Putamen (tissue), 1 donor: ENCODE measurements at regions not wholly inside any gene's neighbourhood (a gene's known extent, or its start where the extent isn't known, plus 50 kb on each side); places are given as distances from the start of the nearest gene placed in this dataset.
A peak's percentile ranks its signal among the peaks of the same experiment; 100 is the strongest.

Experiments used
- DNase-seq: peaks from one replicate; pipeline ENCODE4 v3.0.0-alpha.2; 2016; ENCODE audit warnings: low spot score

DNA sequence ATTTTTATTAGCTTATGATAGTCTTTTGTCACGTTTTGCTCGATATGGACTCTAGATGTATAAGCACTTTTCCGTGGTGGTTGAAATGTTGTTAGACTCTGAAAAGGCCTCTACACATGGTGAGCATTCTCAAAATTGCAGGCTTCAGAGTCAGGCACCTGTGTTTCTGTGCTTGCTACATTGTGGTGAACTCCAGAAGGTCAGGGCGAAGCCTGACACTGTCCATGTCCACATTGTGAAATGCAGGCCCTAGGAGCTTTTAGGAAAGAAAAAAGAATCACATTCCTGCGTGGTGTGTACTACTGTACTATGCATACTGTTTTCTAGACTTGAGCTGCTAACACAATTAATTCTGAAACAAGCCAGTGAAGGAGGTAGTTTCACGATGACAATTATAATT, 86.3 kb downstream of the HS3ST1 start:
- DNase-seq, result no peak

DNA sequence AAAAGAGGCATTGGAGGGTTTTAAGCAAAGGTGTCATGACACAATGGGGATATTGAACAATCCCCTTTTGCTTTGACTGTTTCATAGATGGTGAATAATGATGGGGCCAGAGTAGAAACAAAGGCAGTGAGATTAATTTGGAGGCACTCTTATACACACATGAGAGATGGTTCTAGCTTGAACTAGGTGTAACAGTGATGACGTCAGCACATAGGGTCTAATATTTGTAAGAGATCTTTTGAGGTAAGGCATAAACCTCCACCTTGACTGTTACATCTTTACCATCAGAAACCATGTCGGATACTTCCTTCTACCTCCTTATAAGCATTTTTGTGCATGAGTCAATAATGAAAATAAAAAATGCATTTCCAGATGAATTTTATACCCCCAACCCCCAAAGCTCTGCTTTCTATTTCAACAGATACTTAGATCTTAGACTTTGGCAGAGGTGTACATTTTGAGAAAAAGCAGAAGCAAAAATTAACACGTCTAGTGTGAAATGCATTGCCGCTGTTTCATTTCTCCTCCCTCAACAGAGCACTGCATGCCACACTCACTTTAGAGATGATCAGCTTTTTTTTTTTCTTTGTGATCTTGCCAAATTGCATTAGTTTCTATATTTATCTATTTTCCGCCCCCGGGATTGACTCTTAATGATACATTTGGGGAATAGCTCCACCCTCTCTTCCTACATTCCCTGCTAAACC, 87.2 kb downstream of the HS3ST1 start:
- DNase-seq, result peak; percentile 49

DNA sequence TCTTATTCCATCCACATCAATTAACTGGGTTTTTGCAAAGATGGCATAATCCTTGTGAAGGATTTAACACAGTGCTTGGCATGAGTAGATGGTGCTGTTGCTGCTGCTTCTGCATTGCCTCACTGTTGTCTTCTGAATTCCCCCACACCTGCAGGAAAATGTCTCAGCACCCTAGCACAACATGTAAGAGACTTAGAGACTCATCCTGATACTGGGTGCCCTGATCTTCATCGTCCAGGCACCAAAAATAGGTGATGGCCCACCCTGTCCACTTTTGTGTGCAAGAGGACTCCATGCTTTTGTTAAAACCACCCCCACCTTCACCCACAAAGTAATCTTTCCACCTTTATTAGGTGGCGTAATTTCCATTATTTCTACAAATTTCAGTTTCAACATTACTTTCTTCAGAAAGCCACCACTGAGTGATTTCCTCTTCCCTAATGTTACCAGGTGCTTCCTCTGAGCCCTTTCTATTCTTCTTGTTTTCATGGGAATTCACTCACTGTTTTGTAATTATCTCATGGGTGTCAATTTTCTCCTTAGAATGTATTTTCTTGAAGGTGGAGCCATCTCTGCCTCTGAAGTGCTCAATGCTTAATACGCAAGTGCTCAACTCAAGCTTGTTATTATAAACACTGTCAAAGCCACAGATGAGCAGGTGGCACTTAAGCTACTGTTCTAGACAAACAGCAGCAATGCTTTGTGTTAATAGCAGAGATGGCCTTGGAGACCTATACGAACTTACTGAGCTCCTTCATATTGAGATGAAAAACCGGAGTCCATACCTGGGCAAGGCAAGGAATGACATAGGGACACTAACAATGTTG, 89.5 kb downstream of the HS3ST1 start:
- no peak for DNase-seq

DNA sequence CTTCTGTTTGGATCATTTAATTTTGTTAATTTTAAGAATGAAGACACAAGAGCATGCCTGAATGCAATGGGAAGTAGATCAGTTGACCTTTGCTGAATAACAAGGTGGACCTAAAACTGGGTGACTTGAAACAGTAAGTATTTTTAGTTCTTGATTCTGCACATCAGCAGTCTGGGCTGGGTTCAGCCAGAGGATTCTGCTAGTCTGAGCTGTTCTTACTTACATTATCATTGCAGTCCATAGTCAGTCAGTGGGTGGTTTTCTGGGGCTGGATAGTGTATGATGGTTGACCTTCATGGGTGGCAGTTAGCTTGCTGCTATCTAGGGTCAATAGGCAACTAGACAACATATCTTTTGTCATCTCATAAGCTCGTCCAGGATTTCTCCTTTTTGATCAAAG, 91.4 kb downstream of the HS3ST1 start:
- no peak for DNase-seq

DNA sequence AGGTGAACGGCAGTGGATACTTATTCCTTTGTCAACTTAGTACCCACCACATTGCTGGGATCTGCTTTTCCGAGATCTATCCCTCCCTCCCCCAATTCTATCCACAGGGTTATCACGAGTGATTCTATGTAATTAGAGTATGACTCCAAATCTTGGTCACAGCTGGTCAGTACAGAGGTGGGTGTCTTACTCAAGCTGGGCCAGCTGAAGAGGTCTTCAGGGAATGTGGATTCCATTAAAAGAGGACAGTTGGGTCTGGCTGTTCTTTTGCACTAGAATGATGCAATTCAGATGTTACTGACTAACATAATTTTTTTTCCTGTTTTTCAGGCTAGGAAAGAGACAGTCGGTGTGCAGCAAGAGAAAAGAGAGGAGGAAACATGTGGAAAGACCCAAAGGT, 92.3 kb downstream of the HS3ST1 start:
- DNase-seq, result no peak

DNA sequence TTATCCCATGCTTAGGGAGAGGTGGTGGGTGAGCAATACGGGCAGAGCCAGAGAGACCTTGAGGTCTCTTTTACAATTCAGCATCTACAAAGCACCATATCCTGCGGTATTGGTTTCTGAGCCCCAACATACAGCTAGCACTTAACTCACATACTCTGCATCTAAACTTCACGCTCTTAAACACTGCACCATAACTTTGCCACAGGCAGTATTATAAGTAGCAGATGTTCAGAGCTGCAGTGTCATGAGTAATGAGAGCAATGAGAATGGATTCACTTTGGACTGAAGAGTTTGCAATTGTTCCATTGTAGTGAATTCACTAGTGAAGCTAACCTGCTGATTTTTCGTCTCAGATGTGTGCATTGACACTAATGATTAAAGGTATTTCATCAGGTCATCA, 93.8 kb downstream of the HS3ST1 start:
- no peak for DNase-seq

DNA sequence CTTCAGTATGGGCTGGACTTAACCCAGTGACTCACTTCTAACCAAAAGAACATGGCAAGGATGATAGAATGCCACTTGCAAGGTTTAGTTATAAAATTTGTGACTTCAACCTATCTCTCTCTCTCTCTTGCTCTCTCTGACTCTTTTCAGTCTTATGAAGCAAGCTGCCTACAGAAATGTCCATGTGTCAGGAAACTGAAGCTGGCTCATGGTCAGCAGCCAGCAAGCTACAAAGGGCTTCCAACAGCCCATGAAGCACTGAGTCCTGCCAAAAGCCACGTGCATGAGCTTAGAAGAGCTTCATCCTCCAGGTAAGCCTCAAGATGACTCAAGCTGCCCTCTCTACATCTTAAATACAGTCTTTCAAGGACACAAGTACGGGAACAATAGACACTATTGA, 100.3 kb downstream of the HS3ST1 start:
- no peak for DNase-seq

DNA sequence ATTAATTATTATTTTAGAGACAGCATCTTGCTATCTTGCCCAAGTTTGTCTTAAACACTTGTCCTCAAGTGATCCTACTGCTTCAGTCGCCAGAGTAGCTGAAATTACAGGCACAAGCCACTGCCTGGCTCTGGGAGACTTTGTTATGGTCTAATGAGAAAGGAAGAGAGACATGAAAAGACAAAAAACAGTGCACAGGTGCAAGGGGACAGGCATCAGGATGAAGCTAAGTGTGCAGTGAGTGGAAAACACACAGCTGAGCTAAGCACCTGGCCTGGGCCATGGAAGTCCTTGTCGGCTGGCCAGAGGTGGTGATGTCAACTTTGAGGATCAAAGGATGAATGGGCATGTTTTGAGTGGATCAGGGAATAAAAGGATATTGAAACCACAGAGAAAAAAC, 102.7 kb downstream of the HS3ST1 start:
- no peak for DNase-seq

DNA sequence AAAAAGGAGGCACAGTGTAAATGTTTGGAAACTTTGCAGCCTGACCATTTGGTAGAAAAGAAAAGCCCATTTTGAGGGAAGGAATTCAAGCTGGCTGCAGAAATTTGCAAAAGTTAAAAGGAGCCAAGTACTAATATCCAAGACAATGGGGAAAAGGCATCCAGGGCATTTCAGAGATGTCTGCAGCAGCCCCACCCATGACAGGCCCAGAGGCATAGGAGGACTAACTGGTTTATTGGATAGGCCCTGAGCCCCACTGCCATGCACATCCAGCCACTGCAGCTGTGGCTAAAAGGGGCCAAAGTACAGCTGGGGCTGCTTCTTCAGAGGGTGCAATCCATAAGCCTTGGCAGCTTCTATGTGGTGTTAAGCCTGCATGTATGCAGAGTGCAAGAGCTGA, 104.9 kb downstream of the HS3ST1 start:
- no peak for DNase-seq

DNA sequence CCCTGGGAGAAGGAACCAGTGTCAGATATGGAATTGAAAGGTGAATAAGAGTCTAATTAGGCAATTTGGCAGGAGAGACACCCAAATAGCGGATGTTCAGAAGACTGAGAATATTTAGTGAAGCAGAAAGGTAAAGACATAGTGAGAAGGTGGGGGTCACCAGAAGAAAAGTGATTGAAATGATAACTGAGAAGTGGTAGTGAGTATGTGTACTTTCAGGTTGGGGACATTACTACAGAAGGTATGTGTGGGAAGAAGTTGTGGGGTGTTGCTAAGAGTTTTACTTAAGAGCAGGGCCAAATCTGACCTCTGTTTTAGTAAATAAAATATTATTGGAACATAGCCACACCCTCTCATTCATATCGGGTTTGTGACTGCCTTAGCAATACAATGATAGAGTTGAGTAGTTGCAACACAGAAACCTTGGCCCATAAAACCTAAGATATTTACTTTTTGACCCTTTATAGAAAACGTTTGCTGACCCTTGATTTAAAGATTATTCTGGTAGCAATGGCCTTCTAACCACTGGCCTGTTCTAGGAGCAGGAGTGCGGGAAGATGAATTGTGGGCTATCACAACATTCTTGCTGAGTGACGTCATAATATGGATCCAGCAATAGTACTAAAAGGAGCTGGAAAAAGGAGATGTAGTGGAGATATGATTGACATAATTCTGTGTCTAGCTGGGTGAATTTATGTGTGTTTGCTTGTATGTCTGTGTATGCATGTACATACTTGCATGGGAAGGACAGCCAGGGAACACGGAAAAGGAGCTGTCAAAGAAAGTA, 115.3 kb downstream of the HS3ST1 start:
- DNase-seq, result no peak

DNA sequence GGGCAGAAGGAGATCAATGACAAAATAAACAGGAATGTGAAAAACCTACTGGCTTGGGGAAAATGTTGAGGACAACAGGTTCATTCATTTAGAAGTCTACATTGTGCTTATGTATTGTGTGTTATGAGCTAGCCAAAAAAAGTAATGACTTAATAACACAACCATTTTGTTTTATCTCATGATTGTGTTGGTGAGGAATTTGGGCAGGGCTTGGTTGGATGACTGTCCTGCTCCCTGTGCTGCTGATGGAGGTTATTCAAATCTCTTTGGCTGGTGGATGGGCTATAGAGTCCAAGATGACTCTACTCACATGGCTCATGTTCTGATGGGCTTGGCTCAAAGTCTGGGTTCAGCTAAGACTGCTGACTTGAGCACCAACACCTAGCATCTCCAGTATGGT, 116.3 kb downstream of the HS3ST1 start:
- no peak for DNase-seq

DNA sequence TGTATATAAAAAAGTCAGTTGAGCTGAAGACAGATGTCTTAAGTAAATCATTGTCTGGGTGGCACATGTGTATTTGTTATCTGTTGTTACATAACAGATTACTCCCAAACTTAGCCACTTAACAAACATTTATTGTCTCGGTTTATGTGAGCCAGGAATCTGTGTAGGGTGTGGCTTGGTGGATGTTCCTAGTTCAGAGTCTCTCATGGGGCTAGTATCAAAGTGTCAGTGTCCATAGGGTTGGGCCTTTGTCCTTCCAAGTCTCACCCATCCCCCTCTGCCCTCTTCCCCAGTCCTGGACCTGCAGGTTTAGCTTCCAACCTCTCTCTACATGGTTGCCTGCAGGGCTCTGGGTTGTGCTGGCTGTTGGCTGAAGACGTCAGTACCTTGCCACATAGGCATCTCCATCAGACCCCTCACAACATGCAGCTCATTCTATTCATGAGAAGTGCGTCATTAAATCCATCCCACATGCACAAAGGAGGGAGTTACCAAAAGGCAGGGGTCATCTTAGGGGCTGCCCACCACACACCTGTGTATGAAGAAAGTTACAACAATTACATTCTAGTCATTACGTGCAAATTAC, 127.5 kb downstream of the HS3ST1 start:
- no peak for DNase-seq

DNA sequence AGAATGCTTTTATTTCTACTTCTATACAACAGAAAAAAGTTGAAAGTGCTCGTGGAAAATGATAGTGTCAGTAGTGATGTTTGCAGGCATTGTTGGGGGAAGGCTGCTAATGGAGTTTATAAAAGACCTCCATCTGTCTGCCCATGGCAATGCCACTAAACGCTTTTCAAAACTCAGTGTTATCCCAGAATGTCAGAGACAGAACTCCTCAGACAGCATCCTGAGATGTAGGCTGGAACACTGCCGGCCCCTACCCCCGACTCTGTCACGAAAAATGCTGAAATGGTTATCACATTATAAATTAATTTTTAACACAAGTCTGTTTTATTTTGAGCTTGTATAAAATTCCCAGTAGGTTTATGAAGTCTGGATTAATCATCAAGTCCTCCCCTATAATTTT, 128.9 kb downstream of the HS3ST1 start:
- no peak for DNase-seq

DNA sequence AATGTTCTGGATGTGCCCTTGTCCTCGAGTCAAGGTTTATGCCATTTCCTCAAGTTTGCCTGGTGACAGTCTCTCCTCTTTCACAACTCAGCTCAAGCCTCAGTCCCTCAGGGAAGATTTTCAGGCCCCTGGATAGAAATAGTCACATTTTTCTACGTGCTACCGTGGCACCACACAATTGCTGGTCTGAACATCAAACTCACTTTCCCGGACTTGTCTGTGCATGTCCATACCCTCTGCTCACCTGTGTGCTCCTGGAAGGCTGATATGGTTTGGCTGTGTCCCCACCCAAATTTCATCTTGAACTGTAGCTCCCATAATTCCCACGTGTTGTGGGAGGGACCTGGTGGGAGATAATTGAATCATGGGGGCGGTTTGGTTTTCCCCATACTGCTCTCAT, 129.7 kb downstream of the HS3ST1 start:
- DNase-seq, result no peak

DNA sequence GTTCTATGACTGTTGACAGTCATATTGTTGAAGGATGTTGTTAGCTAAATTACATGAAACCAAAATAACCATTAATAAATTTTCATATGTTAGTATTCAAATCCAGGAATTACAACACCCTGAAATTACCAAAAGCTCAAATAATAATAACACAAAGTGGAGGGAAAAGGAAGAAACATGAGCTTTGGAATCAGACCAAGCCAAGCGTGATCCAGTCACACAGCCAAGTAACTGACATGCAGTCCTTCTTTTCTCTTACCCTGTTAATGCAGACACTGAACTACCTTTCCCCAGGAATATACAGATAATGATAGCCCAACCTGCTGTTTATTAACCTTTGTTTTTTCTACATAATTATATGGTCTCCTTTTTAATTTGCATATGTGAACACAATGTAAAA, 130.2 kb downstream of the HS3ST1 start:
- DNase-seq, result no peak

DNA sequence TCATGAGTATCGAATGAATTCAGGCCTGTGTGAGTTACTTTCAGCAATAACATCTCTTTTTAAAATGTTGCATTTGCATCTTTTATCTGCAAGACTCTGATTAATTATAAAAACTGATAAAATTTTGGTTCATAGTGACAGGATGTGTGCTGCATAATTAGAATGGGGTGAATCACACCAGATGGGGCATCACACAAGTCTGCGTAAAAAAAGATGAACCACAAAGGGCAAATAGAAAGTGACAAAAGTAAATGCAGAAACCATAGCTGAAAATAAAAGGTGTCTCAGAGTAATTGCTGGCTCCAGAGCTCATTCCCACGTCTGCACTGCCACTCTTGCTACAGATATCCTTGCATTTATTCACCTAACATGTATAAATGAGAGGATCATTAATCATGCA, 131.1 kb downstream of the HS3ST1 start:
- DNase-seq, result no peak

DNA sequence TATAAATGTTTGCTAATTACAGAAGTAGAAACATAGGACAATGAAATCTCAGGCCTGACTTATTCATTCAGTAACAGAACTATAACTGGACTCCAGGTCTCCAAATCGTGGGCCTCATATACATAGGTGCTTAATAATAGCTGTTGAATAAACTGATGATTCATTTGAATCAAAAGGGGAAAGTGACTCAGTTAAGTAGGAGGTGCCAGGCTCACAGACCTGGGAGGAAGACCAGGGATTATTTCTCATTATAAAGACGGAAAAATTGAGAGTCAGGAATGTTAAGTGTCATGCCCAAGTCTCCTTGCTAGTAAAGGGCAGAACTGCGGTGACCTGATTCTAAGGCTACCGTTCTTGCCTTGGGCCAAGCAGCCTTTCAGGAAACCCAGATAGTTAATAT, 131.5 kb downstream of the HS3ST1 start:
- peak; percentile 13 for DNase-seq

DNA sequence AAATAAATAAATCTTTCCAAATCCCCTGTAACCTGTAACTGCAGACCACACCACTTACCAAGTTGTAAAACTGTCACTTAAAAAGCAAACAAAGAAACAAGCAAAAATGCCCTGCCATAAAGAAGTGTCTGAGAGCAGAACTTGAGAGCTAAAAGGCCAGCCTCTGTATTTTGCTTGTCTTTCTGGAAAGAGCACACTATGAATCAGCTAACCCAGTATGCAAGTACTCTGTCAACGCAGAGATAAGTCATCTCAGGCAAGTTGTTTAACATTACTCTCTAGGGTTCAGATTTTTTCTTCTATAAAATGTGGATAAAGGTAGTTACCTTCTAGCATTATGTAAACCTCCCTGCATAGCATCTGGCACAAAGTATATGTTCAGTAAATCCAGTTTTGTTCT, 134.8 kb downstream of the HS3ST1 start:
- no peak for DNase-seq

DNA sequence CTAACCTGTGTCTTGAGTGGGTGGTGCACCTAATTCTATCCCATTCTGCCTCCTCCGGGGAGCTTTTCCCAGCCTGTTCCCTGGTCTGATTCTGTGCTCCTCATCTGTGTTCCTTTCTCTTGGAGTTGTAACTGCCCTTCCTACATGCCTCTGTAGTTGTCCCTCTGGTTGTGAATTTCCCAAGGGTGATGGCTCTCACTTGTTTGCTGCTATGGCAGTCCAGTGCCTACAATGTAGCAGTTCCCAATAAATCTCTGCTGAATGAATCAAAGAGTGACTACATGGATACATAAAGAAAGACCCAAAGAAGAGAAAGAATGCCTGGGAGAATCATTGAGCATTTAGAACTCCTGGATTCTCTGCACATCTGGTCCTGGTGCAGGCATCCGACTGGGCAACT, 141.6 kb downstream of the HS3ST1 start:
- no peak for DNase-seq

DNA sequence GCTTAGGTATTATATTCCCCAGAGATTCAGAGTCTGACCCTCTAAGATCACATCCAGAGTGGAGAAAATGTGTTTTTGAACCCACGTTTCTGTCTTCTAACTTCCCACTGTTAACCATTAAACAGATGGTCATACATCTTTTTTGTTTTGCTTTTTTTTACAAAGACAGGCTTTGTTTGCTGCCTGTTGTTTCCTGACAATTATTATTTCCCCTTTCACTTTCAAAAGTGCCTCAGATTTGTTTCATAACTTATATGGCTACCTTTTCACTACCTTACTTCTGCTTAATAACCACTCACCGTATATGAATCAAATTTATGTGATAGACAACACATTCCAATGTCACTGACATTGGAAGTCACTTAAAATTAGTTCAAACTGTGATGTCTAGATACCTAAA, 142.2 kb downstream of the HS3ST1 start:
- DNase-seq, result no peak

DNA sequence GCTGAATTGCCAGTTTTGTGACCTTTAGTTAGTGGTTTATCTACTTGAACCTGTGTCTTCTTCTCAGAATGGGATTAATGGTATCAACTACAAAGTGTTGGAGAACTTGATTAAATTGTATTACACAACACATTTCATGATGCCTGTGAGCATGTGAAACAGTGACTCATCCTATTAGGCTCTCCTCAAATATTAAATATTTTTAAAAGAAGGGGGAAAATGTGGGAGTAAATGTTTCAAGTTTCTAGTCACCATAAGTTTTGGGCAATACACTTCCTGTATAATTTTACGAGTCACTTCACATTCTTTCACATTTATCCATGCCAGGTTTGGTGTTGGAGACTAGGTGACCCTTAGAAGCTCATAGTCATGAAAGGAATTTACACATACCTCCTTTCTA, 147.0 kb downstream of the HS3ST1 start:
- DNase-seq, result no peak

DNA sequence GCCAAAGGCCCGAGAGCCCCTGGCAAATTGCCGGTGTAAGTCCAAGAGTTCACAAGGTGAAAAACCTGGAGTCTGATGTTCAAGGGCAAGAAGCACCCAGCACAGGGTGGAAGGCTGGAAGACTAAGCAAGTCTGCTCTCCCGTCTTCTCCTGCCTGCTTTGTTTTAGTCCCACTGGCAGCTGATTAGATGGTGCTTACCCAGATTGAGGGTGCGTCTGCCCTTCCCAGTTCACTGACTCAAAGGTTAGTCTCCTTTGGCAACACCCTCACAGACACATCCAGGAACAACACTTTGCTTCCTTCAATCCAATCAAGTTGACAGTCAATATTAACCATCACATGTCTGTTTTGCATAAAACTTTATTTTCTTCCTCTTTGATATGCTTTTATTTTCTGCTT, 157.4 kb downstream of the HS3ST1 start:
- DNase-seq, result no peak

DNA sequence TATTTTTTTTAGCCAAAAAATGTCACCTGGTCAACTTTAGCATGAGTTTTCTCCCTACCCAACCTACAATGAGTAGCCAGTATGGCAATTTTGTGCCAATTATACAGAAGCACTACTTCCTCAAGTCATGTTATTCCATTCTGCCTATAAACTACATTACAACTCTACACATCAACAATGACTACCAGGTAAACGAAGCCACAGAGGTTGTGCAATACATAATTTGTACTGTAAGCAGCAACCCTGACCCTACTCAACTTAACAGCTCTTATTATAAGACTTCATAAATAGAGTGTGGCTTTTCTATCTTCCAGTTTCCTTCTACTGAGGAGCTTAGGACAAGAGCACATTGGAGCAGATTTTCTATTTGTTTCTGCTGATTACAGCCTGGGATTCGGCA, 160.5 kb downstream of the HS3ST1 start:
- no peak for DNase-seq
